Epithelial cell of esophagus (primary cell): ENCODE measurements at regions not wholly inside any gene's neighbourhood (a gene's known extent, or its start where the extent isn't known, plus 50 kb on each side); places are given as distances from the start of the nearest gene placed in this dataset.

Experiments used
- DNase-seq: peaks from one replicate; pipeline ENCODE4 v3.0.0; 2010; ENCODE audit warnings: low read depth
- H3K4me3 ChIP-seq: 2 replicates; pipeline ENCODE4 v1.5.1; 2011; ENCODE audit warnings: mild to moderate bottlenecking, low read length, control low read depth
- TF ChIP-seq, protein P1 (sequence below): IDR thresholded peaks from 2 replicates; pipeline ENCODE4 v1.5.1; 2011; ENCODE audit warnings: low read depth, mild to moderate bottlenecking, low read length, control low read depth, inconsistent platforms; ENCODE audit not compliant: insufficient read depth; ENCODE audit errors: missing control alignments

DNA sequence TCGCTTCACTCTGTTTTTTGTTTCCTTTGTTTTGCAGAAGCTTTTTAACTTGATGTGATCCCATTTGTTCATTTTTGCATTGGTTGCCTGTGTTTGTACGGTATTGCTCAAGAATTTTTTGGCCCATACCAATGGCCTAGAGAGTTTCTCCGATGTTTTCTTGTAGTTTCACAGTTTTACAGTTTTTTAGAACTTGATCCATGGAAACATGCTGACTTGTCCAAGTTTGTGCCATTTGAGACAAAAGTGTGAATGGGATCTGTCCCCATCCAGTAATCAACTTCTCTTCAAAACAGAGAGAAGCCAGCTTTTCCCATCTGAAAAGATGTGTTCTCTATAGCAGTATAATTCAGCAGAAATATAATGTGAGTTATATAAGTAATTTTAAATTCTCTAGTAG lies 266.5 kb upstream of the LRTM1 start:
- TF ChIP-seq, protein P1, sequence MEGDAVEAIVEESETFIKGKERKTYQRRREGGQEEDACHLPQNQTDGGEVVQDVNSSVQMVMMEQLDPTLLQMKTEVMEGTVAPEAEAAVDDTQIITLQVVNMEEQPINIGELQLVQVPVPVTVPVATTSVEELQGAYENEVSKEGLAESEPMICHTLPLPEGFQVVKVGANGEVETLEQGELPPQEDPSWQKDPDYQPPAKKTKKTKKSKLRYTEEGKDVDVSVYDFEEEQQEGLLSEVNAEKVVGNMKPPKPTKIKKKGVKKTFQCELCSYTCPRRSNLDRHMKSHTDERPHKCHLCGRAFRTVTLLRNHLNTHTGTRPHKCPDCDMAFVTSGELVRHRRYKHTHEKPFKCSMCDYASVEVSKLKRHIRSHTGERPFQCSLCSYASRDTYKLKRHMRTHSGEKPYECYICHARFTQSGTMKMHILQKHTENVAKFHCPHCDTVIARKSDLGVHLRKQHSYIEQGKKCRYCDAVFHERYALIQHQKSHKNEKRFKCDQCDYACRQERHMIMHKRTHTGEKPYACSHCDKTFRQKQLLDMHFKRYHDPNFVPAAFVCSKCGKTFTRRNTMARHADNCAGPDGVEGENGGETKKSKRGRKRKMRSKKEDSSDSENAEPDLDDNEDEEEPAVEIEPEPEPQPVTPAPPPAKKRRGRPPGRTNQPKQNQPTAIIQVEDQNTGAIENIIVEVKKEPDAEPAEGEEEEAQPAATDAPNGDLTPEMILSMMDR: no peak
- no peak for DNase-seq
- H3K4me3 ChIP-seq: no peak overlapping the region

DNA sequence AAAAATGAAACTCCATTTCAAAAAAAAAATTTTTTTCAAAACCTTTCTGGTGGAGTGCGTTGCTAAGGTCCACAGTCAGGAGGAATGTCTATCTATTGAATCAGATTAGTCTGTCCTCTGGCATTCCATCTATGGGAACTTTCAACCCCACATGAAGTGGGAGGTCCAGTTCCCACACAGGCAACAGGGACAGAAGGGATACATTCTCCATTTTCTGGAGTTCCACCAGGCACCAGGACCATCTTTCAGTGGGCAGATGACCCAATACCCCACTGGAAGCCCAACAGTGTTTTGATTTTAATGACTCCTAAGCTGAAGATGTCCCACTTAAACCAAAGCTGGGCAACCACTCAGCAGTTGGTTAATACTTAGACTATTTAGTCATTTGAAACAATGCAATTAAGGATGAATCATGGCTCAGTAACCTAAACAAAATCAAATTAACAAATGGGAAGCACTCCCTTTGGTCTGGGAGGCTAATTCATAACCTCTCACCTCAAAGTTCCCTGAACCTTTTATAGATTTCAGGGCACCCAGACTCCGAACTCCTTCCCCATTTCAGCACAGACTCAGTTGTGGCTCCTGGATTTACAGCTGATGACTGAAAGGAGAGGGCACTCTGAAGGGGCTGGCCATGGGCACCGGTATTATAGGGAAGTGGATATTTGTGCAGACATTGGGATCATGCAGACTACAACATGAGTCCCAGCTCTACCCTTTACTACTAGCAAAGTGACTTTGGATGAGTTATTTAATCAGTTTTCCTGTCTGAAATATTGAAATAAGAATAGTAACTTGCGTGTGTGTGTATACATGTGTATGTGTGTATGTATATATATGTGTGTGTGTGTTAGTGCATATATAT lies 264.3 kb upstream of the LRTM1 start:
- TF ChIP-seq, protein P1: no peak
- peak; percentile 11 for DNase-seq
- H3K4me3 ChIP-seq: no peak overlapping the region

DNA sequence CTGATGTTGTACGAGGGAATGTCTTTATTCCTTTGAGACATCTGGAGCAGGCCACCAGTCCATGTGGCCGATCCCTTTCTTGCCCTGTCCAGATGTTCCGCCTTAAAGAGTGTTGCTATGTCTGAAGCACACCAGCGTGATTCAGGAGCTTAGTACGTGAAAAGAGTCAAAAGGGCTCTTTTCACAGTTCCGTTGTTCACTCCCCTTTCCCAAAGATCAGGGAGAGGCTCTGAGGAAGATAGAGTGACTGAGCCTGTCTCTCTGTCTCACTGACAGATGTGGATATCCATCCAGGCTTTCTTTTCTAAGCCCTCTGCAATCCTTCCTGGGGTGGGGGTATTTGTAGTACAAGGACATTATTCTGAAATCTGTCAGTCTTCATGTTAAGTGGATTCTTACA lies 262.5 kb upstream of the LRTM1 start:
- TF ChIP-seq, protein P1: no peak
- no peak overlapping the region for H3K4me3 ChIP-seq
- DNase-seq: no peak

DNA sequence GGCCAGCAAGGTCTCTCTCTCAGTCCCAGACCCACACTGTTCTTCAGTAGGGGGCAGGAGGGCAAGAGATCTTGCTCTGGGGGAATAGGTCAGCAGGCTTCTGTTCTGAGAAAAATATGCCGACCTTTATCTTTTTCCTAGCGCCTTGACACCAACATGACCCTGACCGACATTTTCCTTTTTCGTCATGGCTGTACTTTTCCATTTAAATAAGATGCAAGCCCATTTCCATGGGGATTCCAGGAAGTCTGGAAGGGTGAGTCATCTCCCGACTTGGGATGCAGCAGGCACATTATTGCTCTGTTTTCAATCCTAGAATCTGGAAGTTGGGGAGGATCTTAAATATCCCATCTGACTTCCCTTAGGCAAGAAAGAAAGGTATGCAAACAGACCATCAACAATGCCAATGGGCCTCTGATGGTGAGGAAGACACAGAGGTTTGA lies 261.5 kb upstream of the LRTM1 start:
- DNase-seq: no peak
- no peak overlapping the region for H3K4me3 ChIP-seq
- TF ChIP-seq, protein P1: no peak

DNA sequence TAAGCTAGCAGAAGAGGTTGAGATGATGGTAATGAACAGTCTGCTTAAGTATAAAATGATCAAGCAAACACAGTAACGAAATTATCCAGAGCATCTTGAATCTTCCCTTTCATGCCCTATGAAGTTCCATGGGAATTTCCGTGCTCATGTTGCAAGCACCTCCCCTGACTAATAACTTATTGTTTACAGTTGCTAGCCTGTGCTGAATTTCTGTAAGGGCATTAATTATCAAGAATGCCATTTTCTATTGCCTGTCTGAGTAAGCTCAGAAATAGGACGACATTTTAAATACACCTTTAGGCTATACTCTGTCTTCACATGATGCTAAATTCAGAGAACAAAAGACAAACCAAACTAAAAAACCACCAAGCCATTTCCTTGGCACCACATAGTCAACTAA lies 257.5 kb upstream of the LRTM1 start:
- H3K4me3 ChIP-seq: no peak overlapping the region
- peak; percentile 7 for DNase-seq
- TF ChIP-seq, protein P1: no peak

DNA sequence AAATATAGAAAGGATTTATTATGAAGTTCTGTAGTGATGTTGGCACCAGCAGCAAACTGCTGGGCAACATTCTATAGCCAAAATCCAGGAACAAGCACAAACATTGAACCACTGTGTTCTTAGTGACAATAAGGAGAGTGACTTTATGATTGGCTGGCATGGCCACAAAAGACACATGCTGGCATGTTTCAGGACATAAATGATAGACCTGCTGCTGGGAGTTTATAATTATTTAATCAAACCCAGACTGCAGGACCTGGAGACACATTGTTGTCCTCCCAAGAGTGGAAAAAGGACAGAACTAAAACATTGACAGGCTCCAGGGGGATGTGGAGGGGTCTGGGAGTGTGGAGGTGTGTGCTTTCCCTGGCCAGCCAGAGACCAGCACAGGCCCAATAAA lies 255.3 kb upstream of the LRTM1 start:
- DNase-seq: no peak
- H3K4me3 ChIP-seq: no peak overlapping the region
- TF ChIP-seq, protein P1: no peak

DNA sequence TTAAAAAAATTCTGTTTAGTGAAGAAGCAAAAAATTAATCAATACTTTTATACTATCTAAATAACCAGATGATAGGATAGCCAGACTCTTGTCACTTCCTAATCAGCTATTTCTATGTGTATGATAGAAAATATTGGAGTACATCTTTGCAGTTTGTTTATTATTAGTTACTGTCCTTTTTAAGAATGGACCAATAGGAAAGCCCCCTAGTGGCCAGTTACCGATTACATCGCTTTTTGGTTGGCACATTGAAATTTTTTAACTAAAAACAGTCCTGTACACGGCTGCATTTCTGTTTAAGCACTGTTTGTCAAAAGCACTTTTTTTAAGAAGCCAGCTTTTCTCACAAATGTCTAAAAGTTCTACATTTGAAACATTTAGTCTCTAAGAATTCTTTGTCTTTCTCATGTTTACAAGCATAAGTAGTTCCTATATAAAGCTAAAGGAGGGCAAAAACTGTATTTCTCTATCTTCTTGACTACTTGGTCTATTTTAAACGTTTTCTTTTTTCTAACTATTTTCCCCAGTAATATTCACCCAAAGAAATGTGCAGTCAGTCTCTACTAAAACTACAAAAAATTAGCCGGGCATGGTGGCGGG lies 253.2 kb upstream of the LRTM1 start:
- no peak overlapping the region for H3K4me3 ChIP-seq
- TF ChIP-seq, protein P1: peak; percentile 70
- DNase-seq: peak; percentile 46
